Stimulated activated CD8-positive, alpha-beta memory T cell treated with anti-CD3 and anti-CD28 coated beads, Interleukin-2, amount 100 ng/mL, for 48 hours (primary cell): ENCODE measurements at regions not wholly inside any gene's neighbourhood (a gene's known extent, or its start where the extent isn't known, plus 50 kb on each side); places are given as distances from the start of the nearest gene placed in this dataset.
"Not testable (repeated sequence)": the region's sequence is repeated elsewhere in the genome, so short reads cannot be mapped to it uniquely, and the experiment has no call there.

ENCODE experiments used
- DNase-seq, 2 donors: peaks; one replicate each; pipeline ENCODE4 v3.0.0-alpha.2; 2020; ENCODE audit warnings: low read depth in 2 of 2

DNA sequence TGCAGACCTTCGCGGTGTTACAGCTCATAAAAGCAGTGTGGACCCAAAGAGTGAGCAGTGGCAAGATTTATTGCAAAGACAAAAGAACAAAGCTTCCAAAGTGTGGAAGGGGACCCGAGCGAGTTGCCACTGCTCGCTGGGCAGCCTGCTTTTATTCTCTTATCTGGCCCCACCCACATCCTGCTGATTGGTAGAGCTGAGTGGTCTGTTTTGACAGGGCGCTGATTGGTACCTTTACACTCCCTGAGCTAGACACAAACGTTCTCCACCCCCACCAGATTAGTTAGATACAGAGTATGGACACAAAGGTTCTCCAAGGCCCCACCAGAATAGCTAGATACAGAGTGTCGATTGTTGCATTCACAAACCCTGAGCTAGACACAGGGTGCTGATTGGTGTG is 156.2 kb upstream of the GIMD1 start:
- not testable (repeated sequence) for DNase-seq

DNA sequence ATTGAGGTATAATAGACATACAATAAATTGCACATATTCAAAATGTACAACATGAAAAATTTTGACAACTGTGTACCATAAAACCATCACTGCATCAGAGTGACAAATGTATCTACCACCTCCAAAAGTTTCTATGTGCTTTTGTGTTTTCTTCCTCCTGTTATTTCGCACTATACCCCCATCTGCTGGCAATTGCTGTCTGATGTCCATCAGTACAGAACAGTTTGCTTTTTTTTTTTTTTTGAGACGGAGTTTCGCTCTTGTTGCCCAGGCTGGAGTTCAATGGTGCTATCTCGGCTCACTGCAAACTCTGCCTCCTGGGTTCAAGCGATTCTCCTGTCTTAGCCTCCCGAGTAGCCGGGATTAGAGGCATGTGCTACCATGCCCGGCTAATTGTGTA is 154.3 kb upstream of the GIMD1 start:
- no peak for DNase-seq

- no peak for DNase-seq
These were observed 144.1 kb upstream of the GIMD1 start for GRCh38 chr4:106512706-106513105.

DNA sequence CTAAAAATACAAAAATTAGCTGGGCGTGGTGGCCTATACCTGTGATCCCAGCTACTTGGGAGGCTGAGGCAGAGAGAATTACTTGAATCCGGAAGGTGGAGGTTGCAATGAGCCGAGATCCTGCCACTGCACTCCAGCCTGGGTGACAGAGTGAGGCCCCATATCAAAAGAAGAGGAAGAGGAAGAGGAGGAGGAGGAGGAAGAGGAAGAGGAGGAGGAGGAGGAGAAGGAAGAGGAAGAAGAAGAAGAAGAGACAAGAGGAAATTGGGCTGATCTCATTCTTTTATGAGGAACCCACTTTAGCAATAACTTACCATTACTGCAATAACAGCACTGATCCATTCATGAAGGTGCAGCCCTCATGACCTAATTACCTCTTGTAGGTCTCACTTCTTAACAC is 138.9 kb upstream of the GIMD1 start:
- DNase-seq, result no peak

DNA sequence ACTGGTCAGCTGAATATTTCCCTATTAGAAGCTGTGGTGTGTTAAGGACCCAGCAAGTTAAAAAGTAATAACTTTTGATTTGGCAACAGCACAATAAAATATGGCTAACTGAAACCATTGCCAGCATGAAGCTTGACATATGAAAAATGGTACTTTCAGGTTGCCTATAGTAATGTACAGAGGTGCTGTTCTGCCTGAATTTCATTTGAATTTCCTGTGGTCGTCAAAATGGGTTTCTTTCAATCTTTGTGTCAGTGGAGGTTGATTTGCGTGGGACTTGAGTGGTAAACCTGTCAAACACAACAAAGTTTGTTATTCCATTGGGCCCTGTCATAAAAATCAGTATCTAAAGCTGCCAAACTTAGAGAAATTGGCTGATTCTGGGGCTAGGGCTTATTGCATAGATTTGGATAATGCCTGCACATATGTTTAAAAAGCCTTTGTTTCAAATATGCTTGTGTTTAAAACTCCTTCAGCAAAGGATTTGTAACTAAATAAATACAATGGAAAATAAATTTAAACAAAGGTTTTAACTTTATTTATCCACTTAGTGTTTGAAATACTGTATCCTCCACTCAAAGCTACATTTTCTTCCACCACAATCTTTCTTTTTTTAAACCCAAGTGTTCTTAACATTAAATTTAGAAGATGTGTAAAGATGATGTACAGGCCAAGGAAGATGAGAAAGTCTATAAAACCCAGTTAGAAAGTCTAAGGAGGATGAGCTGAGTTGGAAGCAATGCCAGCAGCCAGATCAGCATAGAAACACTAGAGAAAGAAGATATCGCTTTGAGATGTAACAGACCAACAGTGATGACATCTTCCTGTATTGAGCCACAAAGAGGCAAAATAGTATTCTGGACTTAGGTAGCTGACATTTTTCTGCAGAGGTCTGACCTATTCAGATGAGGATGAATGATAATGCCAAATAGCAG is 134.8 kb upstream of the GIMD1 start:
- no peak for DNase-seq

- DNase-seq, result peak; percentile 16 to 18
These were observed 133.6 kb upstream of the GIMD1 start for GRCh38 chr4:106502106-106502699.

DNA sequence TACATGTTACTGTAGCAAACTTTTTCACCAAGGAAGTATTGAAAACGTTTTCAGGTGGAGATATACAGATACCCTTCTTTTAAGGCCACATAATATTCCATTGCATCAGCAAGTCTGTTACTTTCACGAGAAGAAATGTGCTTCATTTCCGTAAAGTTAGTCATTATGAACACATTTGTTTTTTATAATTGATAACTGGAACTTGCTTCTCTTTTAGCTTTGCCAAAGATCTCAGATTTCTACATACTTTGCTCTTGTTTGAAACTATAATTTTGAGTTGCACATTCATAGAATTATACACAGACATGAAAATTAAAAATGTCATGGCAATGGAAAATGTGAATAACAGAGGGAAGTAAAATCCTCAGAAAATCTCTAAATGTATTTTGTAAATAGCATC is 128.7 kb upstream of the GIMD1 start:
- DNase-seq, result no peak

DNA sequence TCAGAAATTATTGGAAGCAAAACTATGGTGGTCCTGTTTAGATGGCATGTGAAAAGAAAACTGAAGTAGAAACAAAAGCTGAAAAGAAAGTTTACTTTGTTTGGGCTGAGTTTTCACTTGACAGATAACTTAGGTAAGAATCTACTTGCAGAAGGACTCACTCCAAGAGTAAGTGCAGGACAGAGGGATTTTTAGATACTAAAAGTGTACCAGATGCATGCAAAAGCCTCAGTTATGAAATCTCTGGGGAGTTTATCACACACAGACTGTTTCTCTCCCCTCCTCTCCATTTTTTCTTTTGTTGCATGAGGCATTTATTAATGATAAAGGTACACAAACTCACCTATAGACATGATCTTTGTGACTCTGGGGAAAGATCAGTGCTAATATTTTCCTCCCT is 127.5 kb upstream of the GIMD1 start:
- DNase-seq, result no peak

GRCh38 chr4:106495476-106495875 is 126.9 kb upstream of the GIMD1 start:
- DNase-seq, result no peak

- no peak for DNase-seq
These were observed 125.5 kb upstream of the GIMD1 start for GRCh38 chr4:106494066-106494465.

DNA sequence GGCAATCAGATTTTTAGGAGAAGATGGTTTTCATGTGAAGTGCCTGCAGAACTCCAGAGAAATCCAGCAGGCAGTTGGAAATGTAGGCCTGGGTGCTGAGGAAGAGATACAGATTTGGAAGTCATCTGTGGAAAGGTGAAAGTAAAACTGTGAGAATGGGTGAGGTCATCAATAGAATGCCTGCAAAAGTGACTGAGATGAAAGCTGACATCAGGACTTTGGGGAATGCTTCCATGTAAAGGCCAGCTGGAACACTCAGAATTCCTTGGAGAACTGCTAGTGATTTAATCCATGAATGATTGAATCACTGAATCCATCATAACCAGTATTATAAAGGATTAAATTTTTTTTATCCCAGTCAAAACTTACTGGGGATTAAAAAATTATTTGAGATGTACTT is 124.5 kb upstream of the GIMD1 start:
- no peak for DNase-seq

DNA sequence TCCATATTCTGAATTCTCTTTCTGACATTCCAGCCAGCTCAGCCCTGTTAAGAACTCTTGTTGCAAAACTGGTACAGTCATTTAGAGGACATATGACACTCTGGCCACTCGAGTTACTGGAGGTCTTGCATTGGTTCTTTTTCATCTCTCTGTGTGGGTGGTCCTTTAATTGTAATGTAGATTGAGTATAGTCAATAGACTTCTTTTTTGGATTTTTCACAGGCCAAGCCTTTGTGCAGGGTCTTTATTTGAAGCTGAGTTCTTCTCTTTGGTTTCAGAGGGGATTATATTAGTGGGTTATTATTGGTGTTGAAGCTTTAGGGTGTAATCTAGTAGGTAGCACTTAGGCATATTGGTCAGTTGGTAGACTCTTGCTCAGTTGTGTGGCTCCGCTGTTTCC is 118.0 kb upstream of the GIMD1 start:
- DNase-seq, result no peak

DNA sequence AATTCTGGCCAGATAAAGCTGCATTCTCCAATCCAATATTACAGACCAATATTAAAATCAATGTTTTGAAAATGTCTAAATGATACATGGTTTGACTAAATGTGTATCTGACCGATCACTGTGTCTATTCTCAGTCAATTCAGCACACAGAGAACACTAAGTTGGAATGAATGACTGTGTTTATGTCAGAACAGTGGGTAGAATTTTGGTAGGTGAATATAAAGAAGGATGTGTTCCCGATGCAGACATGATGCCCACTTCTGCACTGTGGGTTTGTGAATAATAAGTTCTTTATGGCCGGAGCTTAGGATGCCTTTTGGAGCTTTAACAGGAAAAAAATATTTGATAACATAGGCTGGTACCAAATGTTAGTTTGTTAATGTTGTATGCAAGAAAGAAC is 113.2 kb upstream of the GIMD1 start:
- no peak for DNase-seq

GRCh38 chr4:106478152-106478551 is 109.6 kb upstream of the GIMD1 start:
- no peak for DNase-seq

DNA sequence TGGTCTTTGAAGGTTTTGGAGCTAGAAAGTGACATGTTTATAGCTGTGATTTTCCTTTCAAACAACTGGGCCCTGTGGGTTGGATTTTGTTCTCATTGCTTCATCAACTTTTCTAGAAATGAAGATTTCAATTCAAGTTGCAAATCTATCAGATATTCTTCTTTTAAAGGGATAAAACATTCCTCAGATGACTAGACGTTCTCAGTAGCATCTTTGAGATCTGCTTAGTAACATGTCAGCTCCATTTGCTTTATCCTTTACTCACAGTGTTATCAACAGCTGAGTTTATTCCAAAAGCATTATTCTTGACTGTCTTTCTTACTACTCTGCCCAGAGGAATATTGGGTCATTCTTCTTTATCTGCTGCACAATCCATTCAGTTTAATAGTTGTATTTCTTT is 108.2 kb upstream of the GIMD1 start:
- DNase-seq, result no peak

DNA sequence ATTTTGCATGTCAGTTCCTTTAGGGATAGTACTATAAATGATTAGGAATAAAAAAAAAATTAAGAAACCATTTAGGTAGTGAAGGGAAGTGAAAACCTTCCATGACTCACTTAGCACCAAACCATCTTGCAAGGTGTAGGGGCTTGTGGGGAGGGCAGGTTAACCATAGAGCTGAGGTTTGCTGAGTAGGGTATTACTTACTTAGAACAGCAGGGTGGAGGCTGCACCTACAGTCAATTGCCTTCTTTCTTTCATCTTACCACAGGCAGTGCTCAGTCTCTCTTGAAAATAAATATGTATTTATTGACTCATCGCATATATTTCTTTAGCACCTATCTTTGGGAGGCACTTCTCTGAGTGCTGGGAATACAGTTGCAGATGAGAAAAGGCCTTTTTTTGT is 104.9 kb upstream of the GIMD1 start:
- no peak for DNase-seq

- DNase-seq, result no peak
These were observed 102.6 kb upstream of the GIMD1 start for GRCh38 chr4:106471151-106471550.

GRCh38 chr4:106463622-106464021 is 95.0 kb upstream of the GIMD1 start:
- DNase-seq, result no peak

DNA sequence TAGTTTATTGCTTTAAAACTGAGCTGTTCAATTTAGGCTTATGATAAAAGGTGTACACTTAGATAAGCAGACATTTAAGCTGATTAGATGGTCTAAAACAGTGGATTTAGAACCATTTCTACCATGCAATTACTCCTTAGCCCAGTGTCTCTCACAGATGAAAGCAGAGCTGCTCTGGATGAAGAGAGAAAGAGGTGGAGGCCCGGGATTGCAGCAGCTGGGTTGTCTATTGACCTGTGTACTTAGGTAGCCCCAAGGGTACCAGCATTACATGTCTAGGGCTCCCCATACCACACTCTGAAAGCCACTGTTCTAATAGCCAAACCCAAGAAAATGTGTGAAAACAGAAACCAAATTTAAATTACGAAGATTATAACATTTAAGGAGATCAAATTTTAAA is 86.0 kb upstream of the GIMD1 start:
- no peak for DNase-seq

DNA sequence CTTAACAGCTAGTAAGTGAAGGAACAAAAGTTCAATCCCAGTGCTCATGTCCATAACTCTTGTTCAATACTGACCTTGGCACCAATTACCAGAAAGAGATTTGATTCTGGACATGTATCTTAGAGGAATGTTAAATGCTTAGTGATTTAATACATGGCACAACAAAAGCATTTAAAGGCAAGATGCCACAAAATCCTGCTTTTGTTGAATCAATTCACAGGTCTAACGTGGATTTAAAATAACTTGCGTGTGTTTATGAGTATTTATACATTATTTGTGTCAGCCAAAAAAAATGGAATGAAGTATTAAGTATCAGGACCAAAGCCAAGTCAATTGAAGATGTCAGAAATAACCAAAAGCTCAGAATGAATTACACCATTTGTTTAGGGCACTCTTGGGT is 85.4 kb upstream of the GIMD1 start:
- DNase-seq, result no peak

- DNase-seq, result no peak
These were observed 82.5 kb upstream of the GIMD1 start for GRCh38 chr4:106451091-106451490.

GRCh38 chr4:106450249-106450648 is 81.7 kb upstream of the GIMD1 start:
- DNase-seq, result no peak

- no peak for DNase-seq
These were observed 76.0 kb upstream of the GIMD1 start for GRCh38 chr4:106444557-106444956.

- no peak for DNase-seq
These were observed 62.2 kb upstream of the GIMD1 start for GRCh38 chr4:106430797-106431196.
